Fibroblast of lung (primary cell): ENCODE measurements at regions not wholly inside any gene's neighbourhood (a gene's known extent, or its start where the extent isn't known, plus 50 kb on each side); places are given as distances from the start of the nearest gene placed in this dataset.

Experiments used
- DNase-seq, 2 donors: peaks; one replicate each; pipeline versions ENCODE4 v3.0.0 to v3.0.0-alpha.2; 2010; ENCODE audit warnings: low read depth in 2 of 2
- H2AFZ ChIP-seq: 2 replicates; pipeline ENCODE4 v1.5.1; 2012; ENCODE audit warnings: low read length, control low read depth, inconsistent platforms
- H3K27ac ChIP-seq: 2 replicates; pipeline ENCODE4 v1.5.1; 2011; ENCODE audit warnings: low read length, control low read depth; ENCODE audit not compliant: insufficient read depth
- H3K27me3 ChIP-seq: 2 replicates; pipeline ENCODE4 v1.5.1; 2011; ENCODE audit warnings: mild to moderate bottlenecking, low read length; ENCODE audit not compliant: control insufficient read depth, insufficient read depth
- H3K36me3 ChIP-seq: 2 replicates; pipeline ENCODE4 v1.5.1; 2011; ENCODE audit warnings: low read length; ENCODE audit not compliant: control insufficient read depth, insufficient read depth
- H3K4me1 ChIP-seq: 2 replicates; pipeline ENCODE4 v1.5.1; 2011; ENCODE audit warnings: low read length; ENCODE audit not compliant: control insufficient read depth, insufficient read depth; ENCODE audit errors: extremely low read depth
- H3K4me2 ChIP-seq: 2 replicates; pipeline ENCODE4 v1.5.1; 2011; ENCODE audit warnings: low read length, control low read depth; ENCODE audit not compliant: insufficient read depth; ENCODE audit errors: extremely low read depth
- H3K4me3 ChIP-seq, 4 experiments: fragments of 200-600 bp in 1 of 4; sonication (generic) in 1 of 4; replicated peaks in 1 of 4; 2 replicates each; pipeline ENCODE4 v1.5.1; 2011 to 2016; ENCODE audit warnings: low read length in 4 of 4, low read depth in 3 of 4, mild to moderate bottlenecking in 3 of 4, control low read depth in 2 of 4, inconsistent platforms in 1 of 4, mixed read lengths in 1 of 4; ENCODE audit not compliant: insufficient read depth in 1 of 4; ENCODE audit errors: control extremely low read depth in 1 of 4
- H3K79me2 ChIP-seq: 2 replicates; pipeline ENCODE4 v1.5.1; 2012; ENCODE audit warnings: mild to moderate bottlenecking, low read length, inconsistent platforms; ENCODE audit not compliant: control insufficient read depth, insufficient read depth
- H3K9ac ChIP-seq: 2 replicates; pipeline ENCODE4 v1.5.1; 2011; ENCODE audit warnings: mild to moderate bottlenecking, low read length, control low read depth; ENCODE audit not compliant: insufficient read depth
- H3K9me3 ChIP-seq: 2 replicates; pipeline ENCODE4 v1.5.1; 2012; ENCODE audit warnings: low read depth, low read length; ENCODE audit not compliant: control insufficient read depth, insufficient read depth
- H4K20me1 ChIP-seq: 2 replicates; pipeline ENCODE4 v1.5.1; 2011; ENCODE audit warnings: low read length; ENCODE audit not compliant: control insufficient read depth, insufficient read depth; ENCODE audit errors: extremely low read depth
- CTCF ChIP-seq, 2 donors: IDR thresholded peaks in 1 of 2; conservative IDR thresholded peaks in 1 of 2; 1 replicate in 1 of 2; 2 replicates in 1 of 2; pipeline ENCODE4 v1.5.1; 2011 to 2012; ENCODE audit warnings: low read length in 2 of 2, control low read depth in 1 of 2, inconsistent platforms in 1 of 2, low read depth in 1 of 2, mild to moderate bottlenecking in 1 of 2
- EZH2 ChIP-seq: IDR thresholded peaks from 2 replicates; pipeline ENCODE4 v1.5.1; 2012; ENCODE audit warnings: low read length, control low read depth, mild to moderate bottlenecking; ENCODE audit errors: missing control alignments

DNA sequence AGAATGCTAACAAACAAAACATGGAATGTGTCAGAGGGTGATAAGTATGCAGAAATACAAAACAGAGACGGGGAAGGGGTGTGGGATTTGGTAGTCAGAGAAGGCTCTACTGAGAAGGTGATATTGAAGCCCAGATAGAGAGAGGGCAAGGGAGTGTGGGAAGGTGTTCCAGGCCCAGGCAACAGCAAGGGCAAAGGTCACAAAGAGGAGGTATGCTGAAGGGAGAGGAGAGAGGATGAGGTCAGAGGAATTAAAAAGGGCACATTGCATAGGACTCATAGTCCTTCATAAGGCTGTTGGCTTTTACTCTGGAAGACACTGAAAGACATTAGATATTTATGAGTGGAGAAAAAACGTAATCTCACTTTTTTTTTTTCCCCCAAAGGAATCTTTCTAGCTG lies 82.6 kb upstream of the TNIP3 start:
- H2AFZ ChIP-seq: no peak overlapping the region
- no peaks in the 10 kb centered on the region for H3K9me3 ChIP-seq
- H3K4me3 ChIP-seq: no peak overlapping the region
- H4K20me1 ChIP-seq: no peaks in the 10 kb centered on the region
- TF ChIP-seq EZH2 (no peak), CTCF (conservative IDR thresholded peaks at IDR 0.05 in 1 of 2, IDR thresholded peaks at IDR 0.05 in 1 of 2; ENCODE audit: low read depth in 1 of 2, low read length in 2 of 2) (no peak)
- DNase-seq: no peak
- H3K4me1 ChIP-seq: no peaks in the 10 kb centered on the region
- no peaks in the 10 kb centered on the region for H3K27me3 ChIP-seq
- no peak overlapping the region for H3K27ac ChIP-seq
- no peak overlapping the region for H3K9ac ChIP-seq
- H3K4me2 ChIP-seq: no peak overlapping the region
- H3K36me3 ChIP-seq: no peaks in the 10 kb centered on the region
- no peaks in the 10 kb centered on the region for H3K79me2 ChIP-seq

- H3K4me3 ChIP-seq: peak overlapping the region in 3 of 4 experiments; percentile 29 to 58 (median 43)
These were observed 79.4 kb upstream of the TNIP3 start for GRCh38 chr4:121243485-121243884.

DNA sequence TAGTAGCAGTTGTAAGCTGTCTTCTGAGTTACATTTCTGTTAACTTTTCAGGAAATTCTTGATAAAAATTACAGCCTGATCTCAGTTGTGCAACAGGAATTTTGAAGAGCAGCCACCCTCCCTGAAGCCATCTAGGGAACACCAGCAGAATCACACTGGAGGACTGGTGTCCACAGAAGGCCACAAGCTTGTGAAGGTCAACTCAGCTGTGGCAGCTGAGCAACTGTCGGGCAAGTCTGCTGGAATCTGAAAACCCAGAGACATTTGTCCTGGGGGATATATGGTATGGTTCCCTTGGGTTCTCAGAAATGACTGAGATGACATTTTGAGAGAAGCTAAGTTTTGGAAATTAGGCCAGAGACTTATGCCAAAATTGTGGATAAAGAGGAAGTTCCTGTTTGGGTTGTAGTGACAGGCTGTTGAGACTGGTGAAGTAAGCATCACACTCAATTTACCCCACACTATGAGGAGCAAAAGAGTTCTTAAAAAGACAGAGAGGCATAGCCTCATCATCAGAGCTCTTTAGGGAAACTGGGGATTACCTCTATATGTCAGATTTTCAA lies 78.1 kb upstream of the TNIP3 start:
- Histone ChIP-seq H3K4me3 (no peak overlapping the region), H3K9me3 (no peaks in the 10 kb centered on the region), H4K20me1 (no peaks in the 10 kb centered on the region), H3K79me2 (no peaks in the 10 kb centered on the region), H3K36me3 (no peaks in the 10 kb centered on the region), H3K9ac (no peak overlapping the region), H3K27me3 (no peaks in the 10 kb centered on the region), H3K4me1 (no peaks in the 10 kb centered on the region), H3K4me2 (no peak overlapping the region), H3K27ac (no peak overlapping the region), H2AFZ (no peak overlapping the region)
- TF ChIP-seq CTCF (conservative IDR thresholded peaks at IDR 0.05 in 1 of 2, IDR thresholded peaks at IDR 0.05 in 1 of 2; ENCODE audit: low read depth in 1 of 2, low read length in 2 of 2) (no peak), EZH2 (no peak)
- DNase-seq: no peak

More at GRCh38 chr4:121243485-121243884, 79.4 kb upstream of the TNIP3 start:
- no peaks in the 10 kb centered on the region for H4K20me1 ChIP-seq
- H3K4me1 ChIP-seq: no peaks in the 10 kb centered on the region
- no peak overlapping the region for H3K27ac ChIP-seq
- H3K9me3 ChIP-seq: no peaks in the 10 kb centered on the region
- no peaks in the 10 kb centered on the region for H3K36me3 ChIP-seq
- peak overlapping the region; percentile 72 for H3K4me2 ChIP-seq
- no peak overlapping the region for H3K9ac ChIP-seq
- no peaks in the 10 kb centered on the region for H3K79me2 ChIP-seq
- H3K27me3 ChIP-seq: no peaks in the 10 kb centered on the region
- DNase-seq: peak; percentile 24 to 29
- H2AFZ ChIP-seq: peak overlapping the region; percentile 62
- no peak for TF ChIP-seq EZH2
- TF ChIP-seq CTCF (conservative IDR thresholded peaks at IDR 0.05 in 1 of 2, IDR thresholded peaks at IDR 0.05 in 1 of 2; ENCODE audit: low read depth in 1 of 2, low read length in 2 of 2): no peak
